ENCODE measurements at regions not wholly inside any gene's neighbourhood (a gene's known extent, or its start where the extent isn't known, plus 50 kb on each side); places are given as distances from the start of the nearest gene placed in this dataset.
"Not testable (repeated sequence)": the region's sequence is repeated elsewhere in the genome, so short reads cannot be mapped to it uniquely, and the experiment has no call there.

DNA sequence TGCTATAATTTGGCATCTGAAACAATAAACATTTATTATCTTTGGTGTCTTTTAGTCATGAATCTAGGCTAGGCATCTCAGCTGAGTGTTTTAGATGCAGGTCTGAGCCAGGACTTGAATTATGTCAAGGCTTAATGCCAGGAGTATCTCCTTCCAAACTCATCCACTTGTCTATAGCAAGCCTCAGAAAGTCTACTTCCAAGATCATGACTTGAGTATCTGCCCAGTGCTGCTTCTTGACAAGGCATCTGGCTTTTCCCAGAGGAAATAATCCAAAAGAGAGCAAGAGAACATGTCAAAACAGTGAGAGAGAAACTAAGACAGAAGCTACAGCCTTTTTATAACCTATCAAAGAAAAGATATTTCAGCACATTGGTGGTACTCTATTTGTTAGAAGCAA is 1052.1 kb upstream of the PCDH10 start:
- DNase-seq: no peak

DNA sequence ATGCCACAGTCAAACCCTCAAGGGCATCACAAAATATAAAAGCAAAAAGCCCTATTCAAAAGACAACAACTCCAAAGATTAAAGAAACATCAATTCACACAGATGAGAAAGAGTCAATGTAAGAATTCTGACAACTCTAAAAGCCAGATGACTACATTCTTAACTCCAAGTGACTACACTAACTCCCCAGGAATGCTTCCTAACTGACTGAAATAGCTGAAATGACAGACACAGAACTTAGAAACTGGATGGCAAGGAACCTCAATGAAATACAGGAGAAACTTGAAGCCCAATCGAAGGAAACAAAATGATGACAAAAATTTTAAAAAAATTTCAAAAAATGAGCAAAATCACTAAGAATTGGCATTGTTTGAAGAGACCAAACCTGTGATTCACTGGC is 1047.6 kb upstream of the PCDH10 start:
- DNase-seq: no peak

DNA sequence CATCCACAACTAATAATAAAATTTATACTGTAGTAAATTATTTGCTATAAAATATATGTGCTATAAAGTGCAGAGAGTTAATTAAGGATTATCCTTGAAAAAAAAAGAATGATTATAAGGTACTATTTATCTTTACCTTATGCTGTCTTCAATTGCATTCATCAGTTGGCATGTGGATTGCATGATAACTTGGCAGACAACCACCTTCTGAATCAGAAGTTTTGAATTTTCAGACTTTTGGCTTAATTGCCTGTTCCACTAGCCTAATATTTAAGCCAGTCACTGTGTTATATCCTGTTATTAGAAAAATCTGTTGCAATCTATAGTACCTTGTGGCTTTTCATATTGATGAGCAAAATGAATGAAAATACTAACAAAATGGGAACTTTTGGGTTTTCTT is 1040.3 kb upstream of the PCDH10 start:
- no peak for DNase-seq

DNA sequence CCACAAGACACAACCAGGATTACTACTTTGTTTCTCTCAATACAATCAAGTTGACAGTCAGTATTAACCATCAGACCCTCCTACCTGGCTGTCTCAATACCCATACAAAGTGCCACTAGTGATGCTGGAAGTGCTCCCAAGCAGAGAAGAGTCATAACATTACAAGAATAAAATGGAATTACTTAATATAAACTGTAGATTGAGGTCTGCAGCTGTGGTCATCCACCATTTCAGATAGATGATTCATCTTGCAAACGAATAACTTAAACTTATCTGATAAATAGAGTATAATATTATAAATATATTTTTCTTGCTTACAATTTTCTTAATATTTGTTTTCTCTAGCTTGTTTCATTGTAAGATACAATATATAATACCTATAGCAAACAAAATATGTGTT is 1034.2 kb upstream of the PCDH10 start:
- DNase-seq: no peak

DNA sequence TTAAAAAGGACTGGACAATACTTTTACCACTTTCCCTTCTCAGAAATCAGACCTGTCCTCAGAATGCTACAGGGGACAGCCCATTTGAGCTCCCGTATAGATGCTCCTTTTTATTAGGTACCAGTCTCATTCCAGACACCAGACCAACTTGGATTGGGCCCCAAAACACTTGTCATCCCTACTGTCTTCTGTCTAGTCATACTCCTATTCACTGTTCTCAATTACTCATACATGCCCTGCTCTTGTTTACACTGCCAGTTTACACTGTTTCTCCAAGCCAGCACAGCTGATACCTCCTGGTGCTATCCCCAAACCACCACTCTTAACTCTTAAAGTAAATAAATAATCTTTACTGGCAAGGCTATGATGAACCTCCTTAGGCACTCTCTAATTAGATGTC is 1026.4 kb upstream of the PCDH10 start:
- not testable (repeated sequence) for DNase-seq

DNA sequence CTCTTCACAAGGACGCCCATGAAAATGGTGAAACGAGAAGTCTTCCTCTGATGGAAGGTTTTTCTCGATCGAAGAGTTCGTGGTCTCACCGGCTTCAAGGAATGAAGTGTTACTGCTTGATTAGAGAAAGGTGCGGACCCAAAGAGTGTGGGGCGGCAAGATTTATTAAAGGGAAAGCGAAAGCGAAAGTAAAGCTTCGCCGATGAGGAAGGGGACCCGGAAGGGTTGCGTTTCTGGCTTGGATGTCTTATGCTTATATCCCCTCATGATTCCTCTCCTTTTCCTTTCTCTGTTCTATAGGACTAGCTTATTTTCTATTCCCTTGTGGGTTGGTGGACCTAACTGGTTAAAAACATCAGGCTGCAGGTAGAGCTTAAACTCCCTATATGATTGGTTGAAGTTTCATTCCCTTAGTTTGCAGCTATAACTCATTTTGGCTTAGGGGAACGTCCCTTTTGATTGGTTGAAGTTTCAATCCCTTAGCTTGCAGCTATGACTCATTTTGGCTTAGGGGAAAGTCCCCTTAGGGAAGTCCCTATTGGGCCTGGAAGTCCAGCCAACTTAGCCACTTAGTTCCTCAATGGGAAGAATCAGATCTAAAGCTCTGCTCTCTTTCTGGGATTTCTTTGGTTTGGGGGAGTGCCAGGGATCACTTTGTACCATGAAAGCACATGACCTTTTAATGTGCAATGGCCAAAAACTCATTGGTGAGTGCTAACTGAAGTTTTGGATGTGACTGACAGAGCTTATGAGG is 1025.0 kb upstream of the PCDH10 start:
- DNase-seq: no peak

DNA sequence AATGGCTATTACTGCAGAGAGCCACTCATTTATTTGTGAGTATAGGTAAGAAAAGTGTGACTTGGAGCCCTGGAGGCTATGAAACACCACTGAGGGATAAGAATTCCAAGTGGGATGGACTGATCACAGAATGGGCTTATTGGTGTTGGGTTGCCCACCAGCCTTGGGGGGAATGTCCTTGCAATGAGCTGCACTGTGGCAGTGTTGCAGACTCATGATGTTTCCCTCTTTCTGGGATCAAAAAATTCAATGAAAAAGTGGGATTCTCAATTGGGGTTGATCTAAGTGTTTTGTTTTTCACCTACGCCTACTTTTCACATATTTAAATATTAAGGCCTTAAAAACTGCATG is 1024.5 kb upstream of the PCDH10 start:
- no peak for DNase-seq

DNA sequence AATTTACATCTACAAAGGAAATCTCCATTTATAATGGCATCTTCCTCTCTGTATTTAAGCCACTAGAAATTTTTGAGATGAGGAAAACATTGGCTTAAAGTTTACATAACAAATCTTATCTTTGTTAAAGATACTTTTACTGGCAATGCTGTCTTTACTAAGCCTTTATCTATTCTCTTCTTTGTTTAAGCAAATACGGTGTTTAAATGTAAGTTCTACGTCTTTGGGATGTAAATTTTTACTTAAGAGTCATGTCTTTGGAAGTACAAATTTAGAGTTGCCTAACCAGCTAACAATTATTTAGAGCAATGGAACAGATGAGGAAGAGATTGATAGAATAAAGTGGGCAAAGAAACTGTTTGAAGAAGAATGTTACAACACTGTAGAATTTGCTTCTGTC is 1024.0 kb upstream of the PCDH10 start:
- DNase-seq: no peak

DNA sequence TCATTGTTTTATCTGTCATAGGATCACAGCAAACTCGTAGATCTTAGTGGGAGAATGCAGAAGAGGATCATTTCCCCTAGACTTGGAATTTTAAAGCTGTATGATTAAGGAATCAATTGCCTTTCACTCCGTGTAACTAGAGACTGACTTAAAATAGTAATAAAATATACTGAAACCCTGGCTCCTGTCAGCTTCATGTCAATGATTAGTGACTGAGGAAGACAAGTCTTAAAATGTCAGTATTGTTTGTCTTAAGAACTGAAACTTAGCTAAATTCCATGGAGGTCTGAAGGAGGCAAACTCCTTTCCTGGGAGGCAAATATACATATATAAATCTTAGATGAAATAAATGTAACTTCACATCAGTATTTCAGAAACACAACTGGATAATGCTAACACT is 1016.7 kb upstream of the PCDH10 start:
- no peak for DNase-seq

DNA sequence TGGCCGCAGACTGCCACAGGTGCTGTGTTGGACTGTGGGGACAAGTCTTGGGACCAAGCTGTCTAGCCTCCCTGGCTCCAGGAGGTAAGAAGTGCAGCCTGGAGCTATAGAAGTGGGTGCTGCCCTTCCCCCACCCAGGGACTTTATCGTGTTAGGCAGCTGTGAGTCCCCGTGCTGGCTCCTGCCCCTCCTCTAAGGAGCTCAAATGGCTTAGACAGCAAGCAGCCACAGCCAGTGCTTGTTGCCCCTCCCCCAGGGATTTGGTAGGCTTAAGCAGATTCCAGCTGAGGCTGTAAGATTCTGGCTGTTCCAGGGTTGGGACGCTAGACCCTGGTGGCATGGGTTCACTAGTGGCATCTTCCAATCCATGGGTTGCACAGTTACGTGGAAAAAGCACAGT is 979.4 kb upstream of the PCDH10 start:
- DNase-seq: no peak

DNA sequence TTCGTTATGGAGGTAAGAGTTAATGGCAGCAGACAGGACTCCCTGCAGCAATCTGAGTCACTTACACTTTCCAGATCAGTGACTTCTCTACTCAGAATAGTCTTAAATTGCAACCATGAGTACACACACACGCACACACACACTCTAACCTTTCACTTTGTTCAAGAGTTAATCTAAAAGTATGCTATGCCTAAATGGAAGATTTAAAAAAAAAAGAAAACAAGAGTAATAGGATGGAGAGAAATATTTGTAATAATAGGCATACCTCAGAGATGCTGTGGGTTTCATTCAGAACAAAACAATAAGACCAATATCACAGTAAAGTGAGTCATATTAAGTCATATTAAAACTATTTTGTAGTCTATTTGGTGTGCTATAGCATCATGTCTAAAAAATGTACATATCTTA is 969.1 kb upstream of the PCDH10 start:
- no peak for DNase-seq

DNA sequence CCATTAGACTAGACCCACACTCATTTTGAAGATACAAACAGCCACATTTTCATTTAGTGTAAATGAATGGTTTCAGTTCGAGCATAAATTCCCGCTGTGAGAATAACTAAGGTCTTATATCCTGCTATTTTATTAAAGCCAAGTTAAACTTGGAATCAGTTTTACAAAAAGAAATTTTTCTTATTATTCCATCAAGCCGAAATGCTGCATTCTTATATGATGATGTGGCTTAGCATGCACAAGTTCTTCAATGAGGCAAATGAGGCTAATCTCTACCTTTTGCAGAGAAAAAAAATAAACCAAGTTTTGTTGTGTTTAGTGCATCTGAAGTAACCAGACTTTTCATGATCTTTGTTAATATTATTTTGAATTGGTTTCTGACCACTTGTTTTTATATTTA is 953.9 kb upstream of the PCDH10 start:
- no peak for DNase-seq

DNA sequence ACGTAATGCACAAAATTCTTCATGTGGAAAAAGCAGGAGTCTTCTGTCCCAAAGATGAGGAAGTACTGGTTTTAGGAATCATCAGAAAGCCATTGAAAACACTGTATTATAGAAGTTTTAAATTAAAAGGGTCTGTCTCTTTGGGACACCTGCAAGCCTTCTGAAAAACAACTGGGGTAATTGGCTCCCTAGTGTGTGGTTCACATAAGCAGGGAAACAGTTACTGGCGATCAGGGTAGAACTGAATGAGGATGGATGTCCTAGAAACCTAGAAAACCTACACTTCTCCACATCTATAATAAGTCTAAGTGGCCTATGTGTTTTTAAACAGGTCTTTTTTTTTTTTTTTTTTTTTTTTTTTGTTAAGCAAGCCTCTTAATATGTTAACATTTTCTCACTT is 945.5 kb upstream of the PCDH10 start:
- DNase-seq: no peak

DNA sequence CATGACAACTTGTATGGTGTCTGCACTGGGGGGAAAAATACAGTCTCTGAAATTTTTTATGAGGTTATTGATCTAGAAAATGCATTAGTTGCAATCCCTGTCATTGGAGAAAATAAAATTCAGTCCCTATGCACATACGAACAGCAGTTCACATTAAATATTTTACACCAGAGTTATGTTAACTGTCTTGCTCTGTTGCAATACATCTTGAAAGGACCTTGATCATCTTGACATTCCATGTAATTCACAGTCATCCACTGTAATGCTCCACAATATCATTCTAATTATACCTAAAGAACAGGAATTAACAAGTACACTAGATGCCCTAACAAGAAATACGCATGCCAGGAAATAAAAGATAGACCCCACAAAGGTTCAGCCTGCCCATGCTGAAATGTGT is 934.6 kb upstream of the PCDH10 start:
- no peak for DNase-seq

DNA sequence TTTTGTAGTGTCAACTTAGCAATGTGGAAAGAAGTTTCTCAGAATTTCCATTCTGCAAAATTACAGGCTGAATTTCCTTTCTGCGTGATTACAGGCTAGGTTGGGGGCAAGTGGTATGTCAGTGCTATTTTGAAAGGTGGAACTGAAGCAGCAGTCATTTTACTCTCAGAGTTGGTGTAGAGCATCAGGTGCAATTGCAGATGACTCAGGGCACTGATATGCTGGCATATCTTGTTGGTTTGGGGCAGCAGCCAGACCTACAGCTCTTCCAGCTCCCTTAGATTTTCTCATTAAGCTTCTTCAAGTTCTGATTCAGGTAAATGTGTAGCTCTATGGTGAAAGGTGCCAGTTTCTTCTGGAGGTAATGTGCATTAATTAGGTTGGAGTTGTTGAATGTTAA is 930.7 kb upstream of the PCDH10 start:
- no peak for DNase-seq

DNA sequence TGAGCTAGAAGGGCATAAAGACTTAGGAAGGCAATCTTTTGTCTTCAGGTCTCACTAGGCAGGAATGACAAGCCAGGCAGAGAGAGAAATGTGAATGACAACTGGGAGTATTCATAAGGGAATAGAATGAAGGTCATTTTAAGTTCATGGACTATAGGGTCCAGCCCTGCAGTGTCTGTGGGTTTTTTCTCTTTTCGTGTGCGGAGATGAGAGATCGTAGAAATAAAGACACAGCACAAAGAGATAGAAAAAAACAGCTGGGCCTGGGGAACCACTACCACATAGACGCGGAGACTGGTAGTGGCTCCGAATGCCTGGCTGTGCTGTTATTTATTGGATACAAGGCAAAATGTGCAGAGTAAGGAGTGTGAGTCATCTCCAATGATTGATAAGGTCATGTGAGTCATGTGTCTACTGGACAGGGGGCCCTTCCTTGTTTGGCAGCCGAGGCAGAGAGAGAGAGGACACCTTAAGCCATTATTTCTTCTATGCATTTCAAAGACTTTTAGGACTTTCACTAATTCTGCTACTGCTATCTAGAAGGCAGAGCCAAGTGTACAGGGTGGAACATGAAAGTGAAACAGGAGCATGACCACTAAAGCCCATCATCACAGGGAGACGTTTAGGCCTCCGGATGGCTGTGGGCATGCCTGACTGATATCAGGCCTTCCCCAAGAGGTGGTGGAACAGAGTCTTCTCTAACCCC is 921.8 kb upstream of the PCDH10 start:
- DNase-seq: no peak

DNA sequence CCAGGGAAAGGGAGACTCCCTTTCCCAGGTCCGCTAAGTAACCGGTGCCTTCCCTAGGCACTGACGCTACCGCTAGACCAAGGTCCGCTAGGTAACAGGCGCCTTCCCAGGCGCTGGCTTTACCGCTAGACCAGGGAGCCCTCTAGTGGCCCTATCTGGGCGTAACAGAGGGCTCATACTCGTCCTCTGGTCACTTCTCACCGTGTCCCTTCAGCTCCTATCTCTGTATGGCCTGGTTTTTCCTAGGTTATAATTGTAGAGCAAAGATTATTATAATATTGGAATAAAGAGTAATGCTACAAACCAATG is 921.3 kb upstream of the PCDH10 start:
- peak; percentile 2 for DNase-seq

DNA sequence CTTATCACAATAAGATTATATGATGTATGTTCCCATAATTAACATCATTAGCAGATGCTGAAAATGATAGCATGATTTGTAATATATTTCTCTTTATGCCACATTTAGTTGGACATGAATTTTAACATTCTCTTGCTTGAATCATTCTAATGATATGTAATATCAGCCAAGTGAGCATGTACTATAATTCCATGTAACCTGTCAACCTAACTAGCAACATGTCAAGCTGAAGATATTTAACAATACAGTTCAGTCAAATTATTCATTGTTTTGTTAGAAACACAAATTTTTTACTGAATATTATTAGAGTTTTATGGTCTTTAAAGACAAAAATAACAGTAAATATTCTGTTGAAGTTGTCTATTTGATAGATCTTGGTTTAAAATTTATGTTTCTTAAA is 920.4 kb upstream of the PCDH10 start:
- DNase-seq: no peak

DNA sequence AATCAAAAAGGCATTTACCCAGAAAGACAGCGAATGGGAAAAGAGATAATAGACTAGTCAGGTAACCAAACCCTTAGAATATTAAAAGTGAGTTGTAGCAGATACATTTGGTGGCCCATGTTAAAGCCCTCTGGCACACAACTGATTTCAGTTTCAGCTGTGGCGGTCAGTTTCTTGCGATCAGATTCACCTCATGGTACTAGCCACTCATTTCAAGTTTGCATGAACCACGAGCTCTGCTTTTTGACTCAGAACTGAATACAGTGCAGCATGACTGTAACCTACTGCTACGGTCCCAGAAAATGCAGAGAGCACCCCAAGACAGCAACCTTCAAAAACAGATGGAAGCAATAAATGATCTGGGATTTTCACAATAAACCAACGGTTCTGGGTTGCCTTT is 919.1 kb upstream of the PCDH10 start:
- DNase-seq: no peak

DNA sequence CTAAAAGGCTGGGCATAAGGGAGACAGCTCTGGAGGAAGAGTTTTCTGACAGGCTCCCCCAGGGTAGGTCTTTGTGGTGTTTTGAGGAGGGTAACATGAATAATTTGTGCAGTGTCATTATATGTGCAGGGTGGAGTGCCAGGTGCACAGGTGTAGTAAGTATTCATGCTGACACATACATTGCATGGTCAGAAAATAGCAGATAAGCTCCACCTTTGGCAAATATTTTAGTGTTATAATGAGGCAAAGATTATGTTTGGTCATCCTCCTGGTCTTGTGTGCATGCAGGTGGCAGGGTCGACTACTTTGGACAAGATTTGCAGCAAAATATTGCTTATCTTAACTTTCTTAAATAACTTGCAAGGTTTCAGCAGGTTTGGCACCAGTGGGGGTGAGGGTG is 910.4 kb upstream of the PCDH10 start:
- DNase-seq: no peak

DNA sequence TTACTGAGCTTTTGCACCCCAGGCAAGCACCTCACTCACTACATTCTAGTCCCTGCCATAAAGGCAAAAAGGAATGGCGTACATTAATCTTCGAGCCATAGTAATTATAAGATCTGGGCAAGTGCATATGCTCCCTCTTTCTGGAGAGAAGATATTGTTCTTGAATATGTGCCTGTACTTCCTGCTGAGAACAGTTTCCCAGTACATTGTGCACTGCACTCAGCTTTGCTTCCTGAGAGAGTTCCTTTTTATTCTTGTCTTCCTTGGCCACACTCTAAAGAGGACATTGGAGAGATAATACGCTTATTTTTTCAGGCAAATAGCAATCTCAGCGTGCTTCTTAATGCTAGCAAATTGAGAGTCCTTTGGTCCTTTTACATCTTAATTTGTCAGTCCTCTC is 909.0 kb upstream of the PCDH10 start:
- no peak for DNase-seq

DNA sequence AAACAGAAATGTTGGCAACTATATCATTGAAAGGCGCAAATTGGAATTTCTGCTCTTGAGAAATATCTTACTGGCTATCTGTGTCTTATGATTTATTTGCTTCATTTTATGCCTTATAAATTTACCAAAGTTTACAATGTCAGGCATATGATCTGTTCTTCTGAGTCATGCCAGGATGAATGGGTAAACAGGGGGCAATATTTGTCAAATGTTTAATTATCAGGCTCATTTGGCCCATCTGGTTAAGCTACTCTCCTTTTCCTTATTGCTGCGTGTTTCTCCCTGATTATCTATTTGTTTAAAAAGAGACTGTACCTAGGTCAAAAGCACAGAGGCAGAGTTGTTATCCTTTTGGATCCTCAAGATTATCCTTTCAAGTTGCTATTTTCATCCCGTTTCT is 903.8 kb upstream of the PCDH10 start:
- DNase-seq: no peak

DNA sequence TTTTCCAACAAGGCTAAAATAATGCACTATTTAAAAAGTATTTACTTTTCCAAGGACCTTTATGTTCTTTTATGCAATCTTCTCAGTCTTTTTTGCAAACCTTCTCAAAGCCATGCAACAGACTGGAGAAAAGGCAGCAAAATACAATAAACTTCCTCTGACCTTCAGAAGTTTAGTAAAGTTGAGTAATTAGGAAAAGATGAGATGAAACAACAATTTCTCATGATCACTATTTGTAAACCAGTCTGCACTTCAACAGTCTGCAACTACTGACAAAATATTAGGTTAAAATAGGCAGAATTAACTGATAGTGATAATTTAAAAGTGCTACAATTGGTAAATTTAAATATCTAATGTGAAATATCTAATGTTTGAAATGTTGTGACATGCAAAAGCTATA is 884.9 kb upstream of the PCDH10 start:
- no peak for DNase-seq

DNA sequence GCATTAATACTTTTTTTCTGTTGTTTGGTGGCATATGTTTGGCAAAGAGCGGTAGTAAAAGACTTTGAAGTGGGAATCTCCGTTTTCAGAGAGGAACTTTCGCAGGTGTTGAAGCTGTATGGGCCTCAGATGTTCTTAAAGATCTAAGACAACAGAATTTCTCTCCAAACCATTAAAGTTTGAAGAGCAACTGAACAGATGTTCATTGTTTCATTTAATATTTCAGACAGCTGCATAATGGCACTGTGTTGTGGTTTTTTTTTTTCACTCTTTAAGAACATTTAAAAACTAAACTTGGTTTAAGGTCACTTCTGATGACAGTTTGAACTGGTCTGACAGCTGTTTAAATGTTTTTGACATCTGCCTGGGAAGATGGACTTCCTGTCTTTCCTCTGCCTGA is 882.7 kb upstream of the PCDH10 start:
- no peak for DNase-seq

DNA sequence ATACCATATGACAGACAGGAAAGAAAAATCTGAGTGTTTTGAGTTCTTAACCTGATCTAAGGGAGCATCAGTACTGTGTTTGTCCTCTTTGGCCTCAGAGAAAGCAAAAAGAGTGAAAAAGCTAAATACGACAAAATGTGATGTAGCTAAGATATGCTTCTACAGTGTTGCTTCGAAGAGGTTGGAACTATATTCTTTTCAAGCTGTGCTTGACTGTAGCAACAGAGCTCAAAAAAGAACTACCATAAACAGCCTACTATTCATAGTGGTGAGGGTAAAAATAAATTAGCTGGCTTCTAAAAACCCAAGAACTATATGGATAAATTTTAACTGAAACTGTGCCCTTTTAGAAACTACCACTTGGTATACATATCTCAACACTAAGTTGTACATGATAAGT is 881.8 kb upstream of the PCDH10 start:
- no peak for DNase-seq
